Activated naive CD8-positive, alpha-beta T cell treated with anti-CD3 and anti-CD28 coated beads, Interleukin-2, amount 50 U/mL, for 24 hours (primary cell): ENCODE measurements at regions not wholly inside any gene's neighbourhood (a gene's known extent, or its start where the extent isn't known, plus 50 kb on each side); places are given as distances from the start of the nearest gene placed in this dataset.

Experiments used
- ATAC-seq: fragments of 150-1000 bp; cut with Tn5 transposase; one replicate; pipeline ENCODE4 v1.10.0; 2021
- DNase-seq: peaks from one replicate; pipeline ENCODE4 v3.0.0; 2021
- H3K27ac Mint-ChIP-seq: one replicate; pipeline ENCODE4 v1.8.0; 2021; ENCODE audit warnings: mild to moderate bottlenecking, mixed read lengths
- H3K27me3 Mint-ChIP-seq: one replicate; pipeline ENCODE4 v1.8.0; 2021; ENCODE audit warnings: mixed read lengths
- H3K36me3 Mint-ChIP-seq: one replicate; pipeline ENCODE4 v1.8.0; 2021; ENCODE audit warnings: low read depth, mixed read lengths
- H3K4me1 Mint-ChIP-seq: one replicate; pipeline ENCODE4 v1.8.0; 2021; ENCODE audit warnings: mixed read lengths
- H3K4me3 Mint-ChIP-seq: one replicate; pipeline ENCODE4 v1.8.0; 2021; ENCODE audit warnings: mild to moderate bottlenecking, moderate library complexity, mixed read lengths
- H3K9me3 Mint-ChIP-seq: one replicate; pipeline ENCODE4 v1.8.0; 2021; ENCODE audit warnings: mixed read lengths

DNA sequence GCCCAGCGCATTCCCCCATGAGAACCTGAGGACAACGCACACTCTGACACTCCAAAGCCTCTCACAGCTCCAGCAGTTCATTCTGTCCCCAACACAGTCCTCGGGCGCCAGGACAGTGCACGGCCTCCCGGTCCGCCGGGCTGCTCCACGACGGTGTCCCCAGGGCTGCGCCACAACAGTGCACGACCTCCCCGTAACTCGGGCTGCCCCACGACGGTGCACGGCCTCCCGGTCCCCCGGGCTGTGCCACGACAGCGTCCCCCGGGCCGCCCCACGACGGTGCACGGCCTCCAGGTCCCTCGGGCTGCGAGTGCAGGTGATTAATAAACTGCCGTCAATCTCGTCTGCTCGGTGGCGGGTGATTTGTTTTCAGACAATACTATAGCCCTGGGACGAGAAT, 585.1 kb upstream of the FRG1 start:
- no peak for DNase-seq
- H3K36me3 Mint-ChIP-seq: no peaks in the 10 kb centered on the region
- peak; percentile 33 for ATAC-seq
- no peak overlapping the region for H3K4me3 Mint-ChIP-seq
- no peaks in the 10 kb centered on the region for H3K27me3 Mint-ChIP-seq
- H3K9me3 Mint-ChIP-seq: peaks cover 9% of the 10 kb centered on the region
- H3K4me1 Mint-ChIP-seq: no peaks in the 10 kb centered on the region
- H3K27ac Mint-ChIP-seq: no peak overlapping the region

DNA sequence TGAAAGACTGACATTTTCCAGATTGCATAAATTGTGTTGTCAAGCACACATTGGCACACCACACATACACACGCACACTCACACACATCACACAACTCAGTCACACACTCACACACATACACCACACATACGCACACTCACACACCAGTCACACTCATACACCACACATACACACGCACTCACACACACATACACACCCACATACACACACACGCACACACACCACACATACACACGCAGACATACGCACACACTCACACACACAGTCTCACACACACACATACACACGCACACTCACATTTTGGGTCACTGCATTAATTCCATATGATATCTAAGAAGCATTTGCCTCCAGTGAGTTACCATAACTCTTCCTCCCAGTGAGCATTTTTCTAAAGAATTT, 578.3 kb upstream of the FRG1 start:
- ATAC-seq (no peak), DNase-seq (no peak)
- no peaks in the 10 kb centered on the region for H3K27me3 Mint-ChIP-seq
- no peak overlapping the region for H3K4me3 Mint-ChIP-seq
- no peak overlapping the region for H3K27ac Mint-ChIP-seq
- H3K36me3 Mint-ChIP-seq: no peaks in the 10 kb centered on the region
- H3K4me1 Mint-ChIP-seq: no peaks in the 10 kb centered on the region
- H3K9me3 Mint-ChIP-seq: peaks cover 3% of the 10 kb centered on the region

DNA sequence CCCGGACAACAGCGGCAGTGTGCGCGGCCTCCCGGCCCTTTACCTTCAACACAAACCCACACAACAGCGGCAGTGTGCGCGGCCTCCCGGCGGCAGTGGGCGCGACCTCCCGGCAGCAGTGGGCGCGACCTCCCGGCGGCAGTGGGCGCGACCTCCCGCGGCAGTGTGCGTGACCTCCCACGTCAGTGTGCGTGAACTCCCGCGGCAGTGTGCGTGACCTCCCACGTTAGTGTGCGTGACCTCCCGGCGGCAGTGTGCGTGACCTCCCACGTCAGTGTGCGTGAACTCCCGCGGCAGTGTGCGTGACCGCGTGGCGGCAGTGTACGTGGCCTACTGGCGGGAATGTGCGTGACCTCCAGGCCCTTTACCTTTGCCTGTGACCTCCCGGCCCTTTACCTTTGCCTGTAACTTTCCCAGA, 576.6 kb upstream of the FRG1 start:
- Mint-ChIP-seq H3K9me3 (peaks cover 9% of the 10 kb centered on the region), H3K36me3 (no peaks in the 10 kb centered on the region), H3K27ac (no peak overlapping the region), H3K27me3 (no peaks in the 10 kb centered on the region), H3K4me1 (no peaks in the 10 kb centered on the region), H3K4me3 (no peak overlapping the region)
- no peak for ATAC-seq
- no peak for DNase-seq

DNA sequence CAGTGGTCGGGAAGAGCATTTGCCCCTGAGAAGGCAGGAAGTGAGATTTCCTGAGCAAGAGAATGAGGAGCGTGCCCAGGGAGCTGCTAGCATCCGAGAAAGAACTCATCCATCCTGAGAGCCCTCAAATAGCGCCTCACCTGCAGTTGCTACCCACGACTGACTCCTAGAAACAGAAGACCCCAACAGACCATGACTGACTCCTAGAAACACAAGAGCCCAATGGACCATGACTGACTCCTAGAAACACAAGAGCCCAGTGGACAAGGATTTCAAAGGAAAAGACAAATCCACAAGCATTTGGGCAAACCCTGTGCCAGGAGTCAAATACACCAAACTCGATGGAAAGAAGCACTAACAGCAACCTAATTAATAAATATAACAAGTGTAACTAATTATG, 575.2 kb upstream of the FRG1 start:
- H3K27me3 Mint-ChIP-seq: no peaks in the 10 kb centered on the region
- no peak overlapping the region for H3K27ac Mint-ChIP-seq
- H3K9me3 Mint-ChIP-seq: peaks cover 9% of the 10 kb centered on the region
- DNase-seq (no peak), ATAC-seq (no peak)
- no peak overlapping the region for H3K4me3 Mint-ChIP-seq
- no peaks in the 10 kb centered on the region for H3K36me3 Mint-ChIP-seq
- no peaks in the 10 kb centered on the region for H3K4me1 Mint-ChIP-seq

DNA sequence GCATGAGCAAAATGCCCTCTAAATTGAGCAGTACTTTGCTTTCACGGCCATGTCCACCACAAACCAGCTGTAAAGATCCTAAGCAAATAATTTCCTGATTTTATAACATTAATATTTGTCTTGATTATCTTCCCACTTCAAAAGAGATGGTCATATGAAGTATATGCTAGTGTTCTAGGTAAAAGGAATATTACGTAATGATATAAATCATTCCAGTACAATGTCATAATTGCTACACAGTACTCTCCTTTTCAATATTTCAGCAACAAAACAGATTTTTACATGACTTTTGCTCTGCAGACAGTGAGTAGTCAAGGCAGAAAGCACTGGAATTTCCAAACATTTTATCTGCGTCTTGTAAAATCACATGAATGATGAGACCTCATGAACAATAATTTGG, 572.8 kb upstream of the FRG1 start:
- ATAC-seq (no peak), DNase-seq (no peak)
- Mint-ChIP-seq H3K27me3 (no peaks in the 10 kb centered on the region), H3K27ac (no peak overlapping the region), H3K4me1 (no peaks in the 10 kb centered on the region), H3K4me3 (no peak overlapping the region), H3K36me3 (no peaks in the 10 kb centered on the region), H3K9me3 (peaks cover 9% of the 10 kb centered on the region)

DNA sequence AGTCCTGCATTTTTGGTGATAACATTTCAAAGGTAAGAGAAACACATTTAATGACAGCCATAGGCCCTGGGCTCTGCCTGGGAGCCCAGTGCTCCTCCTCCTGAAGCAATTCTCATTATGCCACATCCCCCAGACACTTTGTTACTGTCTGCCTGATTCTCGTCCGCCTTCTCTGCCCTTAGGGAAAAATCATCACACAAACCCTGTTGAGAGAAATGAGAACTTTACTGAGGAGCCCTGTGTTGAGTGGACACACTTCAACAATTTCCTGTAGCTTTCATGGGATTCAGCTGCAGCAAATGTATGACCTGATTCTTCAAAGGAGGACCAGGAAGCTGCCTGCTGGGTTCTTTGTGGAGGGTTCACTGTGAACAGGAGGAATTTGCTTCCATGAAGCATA, 566.5 kb upstream of the FRG1 start:
- Mint-ChIP-seq H3K4me1 (no peaks in the 10 kb centered on the region), H3K36me3 (no peaks in the 10 kb centered on the region), H3K4me3 (no peak overlapping the region), H3K27me3 (no peaks in the 10 kb centered on the region), H3K27ac (no peak overlapping the region), H3K9me3 (peaks cover 12% of the 10 kb centered on the region)
- DNase-seq: no peak
- no peak for ATAC-seq

DNA sequence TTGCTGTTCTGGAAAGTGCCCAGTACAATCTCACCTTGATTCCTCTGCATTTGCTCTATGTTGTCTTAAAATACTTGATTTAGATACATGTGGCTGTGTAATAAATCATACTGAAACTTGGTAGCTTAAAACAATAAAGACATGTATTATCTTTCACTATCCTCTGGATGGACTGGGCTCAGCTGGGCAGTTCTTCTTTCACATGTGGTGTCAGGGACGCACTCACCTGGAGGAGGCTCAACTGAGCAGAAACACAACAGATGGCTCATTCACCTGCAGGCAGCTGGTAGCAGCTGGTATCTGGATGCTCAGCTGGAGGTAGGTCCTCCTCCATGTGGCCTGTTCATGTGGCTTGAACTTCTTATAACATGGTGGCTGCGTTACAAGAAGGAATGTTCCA, 563.8 kb upstream of the FRG1 start:
- Mint-ChIP-seq H3K9me3 (peaks cover 12% of the 10 kb centered on the region), H3K4me1 (no peaks in the 10 kb centered on the region)

DNA sequence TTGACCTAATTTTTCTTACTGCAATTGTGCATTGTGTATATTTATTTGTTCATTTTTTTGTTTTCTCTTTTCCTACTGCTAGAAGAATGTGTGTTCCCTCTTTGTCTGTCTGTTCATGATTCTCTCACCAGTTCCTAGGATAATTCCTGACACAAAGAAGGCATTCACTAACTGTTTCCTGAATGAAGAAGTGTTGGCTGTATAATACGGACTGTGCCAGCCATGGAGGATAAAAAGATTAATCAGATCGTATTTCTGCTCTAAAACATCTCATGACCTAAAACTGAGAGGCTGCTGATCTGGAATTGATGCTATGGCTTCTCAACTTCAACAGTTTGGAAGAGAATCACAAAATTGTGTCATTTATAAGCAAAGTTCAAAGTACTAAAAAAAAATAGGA, 563.1 kb upstream of the FRG1 start:
- Mint-ChIP-seq H3K36me3 (no peaks in the 10 kb centered on the region), H3K4me1 (no peaks in the 10 kb centered on the region), H3K4me3 (no peak overlapping the region), H3K9me3 (peaks cover 12% of the 10 kb centered on the region), H3K27me3 (no peaks in the 10 kb centered on the region), H3K27ac (no peak overlapping the region)
- DNase-seq (no peak), ATAC-seq (no peak)

More for the DNA sequence above, 563.8 kb upstream of the FRG1 start:
- H3K27me3 Mint-ChIP-seq: no peaks in the 10 kb centered on the region
- no peak for DNase-seq
- no peaks in the 10 kb centered on the region for H3K36me3 Mint-ChIP-seq
- ATAC-seq: no peak
- H3K27ac Mint-ChIP-seq: no peak overlapping the region
- no peak overlapping the region for H3K4me3 Mint-ChIP-seq

DNA sequence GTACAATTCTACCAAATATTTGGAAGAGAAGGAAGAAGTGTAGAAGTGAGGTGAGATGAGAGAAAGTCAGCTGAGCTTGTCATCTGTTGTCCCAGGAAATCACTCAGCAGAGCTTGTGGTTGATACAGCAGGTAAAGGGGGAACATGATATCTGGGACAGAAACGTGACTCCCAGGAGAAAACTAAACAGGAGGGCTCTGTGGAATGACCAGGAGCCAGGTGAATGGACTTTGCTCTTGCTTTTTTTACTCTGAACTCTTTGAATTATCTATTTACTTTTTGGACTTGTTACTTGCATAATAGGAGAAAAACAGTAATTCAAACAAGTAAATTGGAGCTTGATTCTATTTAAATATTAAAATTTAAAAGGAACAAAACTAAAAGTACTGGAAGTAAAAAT, 555.6 kb upstream of the FRG1 start:
- Mint-ChIP-seq H3K36me3 (no peaks in the 10 kb centered on the region), H3K27me3 (no peaks in the 10 kb centered on the region)
- no peak for ATAC-seq

DNA sequence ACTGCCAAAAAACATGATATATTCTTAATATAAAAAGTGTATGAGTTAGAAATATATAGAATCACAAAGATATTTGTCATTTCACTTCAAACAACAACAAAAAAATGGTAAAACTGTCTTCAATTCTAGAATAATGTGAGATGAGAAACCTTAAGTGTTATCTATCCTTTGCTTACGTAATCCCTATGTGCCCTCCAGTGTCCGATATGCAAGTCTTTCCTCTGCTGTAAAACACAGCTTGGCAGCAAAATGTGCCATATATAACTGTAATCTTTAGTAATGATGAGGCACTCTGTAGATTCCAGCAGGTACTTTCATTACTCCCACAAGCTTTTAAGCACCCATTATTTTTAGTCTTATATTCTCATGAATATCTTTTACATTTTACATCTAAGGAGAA, 555.1 kb upstream of the FRG1 start:
- H3K36me3 Mint-ChIP-seq: no peaks in the 10 kb centered on the region
- no peaks in the 10 kb centered on the region for H3K27me3 Mint-ChIP-seq
- no peak overlapping the region for H3K27ac Mint-ChIP-seq
- no peak overlapping the region for H3K4me3 Mint-ChIP-seq
- H3K9me3 Mint-ChIP-seq: peaks cover 23% of the 10 kb centered on the region
- DNase-seq (no peak), ATAC-seq (no peak)
- no peaks in the 10 kb centered on the region for H3K4me1 Mint-ChIP-seq

More for the DNA sequence above, 555.6 kb upstream of the FRG1 start:
- DNase-seq: no peak
- H3K9me3 Mint-ChIP-seq: peaks cover 20% of the 10 kb centered on the region
- H3K4me1 Mint-ChIP-seq: no peaks in the 10 kb centered on the region
- H3K27ac Mint-ChIP-seq: no peak overlapping the region
- H3K4me3 Mint-ChIP-seq: no peak overlapping the region

DNA sequence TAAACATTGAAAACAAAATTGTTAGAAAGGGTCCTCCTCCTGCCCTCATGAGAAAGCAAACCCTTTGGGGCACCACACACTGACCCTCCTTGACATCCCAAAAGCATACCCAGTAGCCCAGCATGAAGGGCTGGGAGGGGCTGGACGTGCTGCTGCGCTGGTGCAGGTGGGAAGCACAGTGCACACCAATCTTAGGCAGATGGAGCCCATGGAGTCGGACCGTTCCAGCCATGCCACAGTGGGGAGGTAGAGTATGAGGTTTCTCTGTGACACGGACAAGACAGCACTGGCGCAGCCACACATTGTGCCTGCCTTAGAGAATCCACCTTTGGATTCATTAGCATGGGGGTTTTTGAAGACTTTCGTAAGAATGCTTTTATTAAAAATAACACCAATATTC, 544.2 kb upstream of the FRG1 start:
- Mint-ChIP-seq H3K9me3 (peaks cover 31% of the 10 kb centered on the region), H3K27me3 (no peaks in the 10 kb centered on the region), H3K4me3 (no peak overlapping the region), H3K36me3 (no peaks in the 10 kb centered on the region), H3K27ac (no peak overlapping the region), H3K4me1 (no peaks in the 10 kb centered on the region)
- DNase-seq (no peak), ATAC-seq (no peak)

DNA sequence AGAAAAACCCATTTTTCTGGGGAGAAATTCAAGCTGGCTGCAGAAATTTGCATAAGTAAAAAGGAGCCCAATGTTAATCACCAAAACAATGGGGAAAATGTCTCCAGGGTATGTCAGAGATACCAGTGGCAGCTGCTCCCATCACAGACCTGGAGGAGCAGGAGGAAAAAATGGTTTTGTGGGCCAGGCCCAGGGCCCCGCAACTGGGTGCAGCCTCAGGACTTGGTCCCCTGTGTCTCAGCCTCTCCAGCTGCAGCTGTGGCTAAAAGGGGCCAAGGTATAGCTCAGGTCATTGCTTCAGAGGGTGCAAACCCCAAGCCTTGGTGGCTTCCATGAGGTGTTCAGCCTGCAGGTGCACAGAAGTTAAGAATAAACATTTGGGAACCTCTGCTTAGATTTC, 536.4 kb upstream of the FRG1 start:
- Mint-ChIP-seq H3K4me3 (no peak overlapping the region), H3K27ac (no peak overlapping the region), H3K9me3 (peaks cover 31% of the 10 kb centered on the region), H3K36me3 (no peaks in the 10 kb centered on the region), H3K27me3 (no peaks in the 10 kb centered on the region), H3K4me1 (no peaks in the 10 kb centered on the region)
- DNase-seq: no peak
- no peak for ATAC-seq

DNA sequence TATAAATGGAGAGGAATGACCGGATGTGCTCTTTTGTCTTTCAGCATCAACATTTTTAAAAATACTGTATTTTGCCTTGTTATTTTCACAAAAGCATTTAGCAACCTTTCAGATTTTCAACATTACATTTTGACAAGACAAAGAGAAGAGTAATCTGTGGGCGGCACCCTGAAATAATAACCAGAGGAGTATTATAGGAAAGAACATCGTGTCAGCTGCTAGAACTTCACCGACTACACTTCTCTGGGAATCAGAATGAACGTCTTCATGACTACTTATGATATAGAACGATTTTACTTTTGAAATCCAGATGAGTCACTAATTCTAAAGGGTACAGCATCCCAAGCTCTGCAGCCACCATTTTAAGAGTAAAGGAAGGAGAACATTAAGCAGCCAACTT, 531.5 kb upstream of the FRG1 start:
- Mint-ChIP-seq H3K36me3 (no peaks in the 10 kb centered on the region), H3K4me1 (no peaks in the 10 kb centered on the region), H3K27ac (no peak overlapping the region), H3K27me3 (no peaks in the 10 kb centered on the region), H3K9me3 (peaks cover 23% of the 10 kb centered on the region), H3K4me3 (no peak overlapping the region)
- ATAC-seq (no peak), DNase-seq (no peak)

DNA sequence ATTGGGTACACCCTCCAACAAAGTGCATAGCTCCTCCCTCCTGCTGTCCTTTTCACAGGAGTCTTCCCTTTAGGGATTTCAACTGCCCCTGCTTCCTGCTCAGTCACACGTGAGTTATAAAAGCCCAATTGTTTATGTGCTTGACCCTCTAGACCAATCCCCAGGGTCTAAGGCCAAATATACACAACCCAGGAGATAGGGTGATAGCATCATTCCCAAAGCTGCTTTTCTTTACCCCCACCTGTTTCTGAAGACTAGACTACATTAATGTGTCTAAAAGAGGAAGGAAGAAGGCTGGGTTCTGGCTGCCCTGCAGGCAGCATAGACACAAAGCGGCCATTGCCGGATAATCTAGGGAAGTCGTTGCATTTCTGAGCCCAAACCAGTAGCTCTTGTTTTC, 526.7 kb upstream of the FRG1 start:
- Mint-ChIP-seq H3K9me3 (peaks cover 8% of the 10 kb centered on the region), H3K4me1 (no peaks in the 10 kb centered on the region), H3K27ac (no peak overlapping the region), H3K27me3 (no peaks in the 10 kb centered on the region), H3K36me3 (no peaks in the 10 kb centered on the region), H3K4me3 (no peak overlapping the region)
- DNase-seq: no peak
- ATAC-seq: no peak

DNA sequence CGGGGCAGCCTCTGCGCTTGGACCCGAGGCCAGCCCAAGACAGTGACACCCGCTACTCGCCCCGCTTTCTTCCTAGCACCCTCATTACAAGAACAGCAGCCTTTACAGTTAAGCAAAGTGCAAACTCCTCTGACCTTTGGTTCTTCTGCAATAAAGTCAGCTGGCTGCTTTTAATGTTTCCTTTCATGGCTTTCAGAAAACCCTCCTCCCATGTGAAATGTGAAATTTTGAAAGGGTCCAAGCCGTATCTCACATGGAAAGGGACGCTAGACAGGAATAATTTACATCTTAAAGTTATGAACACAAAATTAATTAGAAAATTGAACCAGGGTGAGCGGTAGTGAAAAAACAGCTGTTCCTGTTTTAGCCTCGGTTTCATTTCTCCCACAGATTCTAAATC, 520.1 kb upstream of the FRG1 start:
- DNase-seq: no peak
- no peak for ATAC-seq
- Mint-ChIP-seq H3K4me1 (no peaks in the 10 kb centered on the region), H3K27ac (no peak overlapping the region), H3K4me3 (no peak overlapping the region), H3K36me3 (no peaks in the 10 kb centered on the region), H3K27me3 (no peaks in the 10 kb centered on the region), H3K9me3 (peaks cover 9% of the 10 kb centered on the region)

DNA sequence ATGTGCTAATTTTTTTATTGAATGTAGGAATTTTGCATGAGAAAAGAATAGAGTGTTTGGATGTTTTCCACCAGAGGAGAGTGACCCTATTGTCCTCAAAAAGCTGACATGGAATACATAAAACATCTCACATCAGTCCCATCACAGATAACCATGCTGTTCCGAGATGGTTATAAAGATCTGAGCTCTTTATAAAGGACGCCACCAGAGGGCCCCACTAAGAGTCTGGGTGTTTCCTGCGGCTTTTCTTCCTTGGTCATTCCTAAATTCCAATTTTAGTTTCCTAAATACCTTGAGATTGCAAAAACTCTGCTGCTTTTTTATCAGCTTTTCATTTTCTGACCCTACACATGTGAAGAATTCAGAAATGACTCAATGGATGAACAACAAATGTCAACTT, 504.5 kb upstream of the FRG1 start:
- DNase-seq: no peak
- H3K27me3 Mint-ChIP-seq: no peaks in the 10 kb centered on the region
- no peak overlapping the region for H3K27ac Mint-ChIP-seq
- no peaks in the 10 kb centered on the region for H3K36me3 Mint-ChIP-seq
- H3K4me1 Mint-ChIP-seq: no peaks in the 10 kb centered on the region
- no peak for ATAC-seq
- peaks cover 13% of the 10 kb centered on the region for H3K9me3 Mint-ChIP-seq
- H3K4me3 Mint-ChIP-seq: no peak overlapping the region
